Caco-2 (cell line): ENCODE measurements at regions not wholly inside any gene's neighbourhood (a gene's known extent, or its start where the extent isn't known, plus 50 kb on each side); places are given as distances from the start of the nearest gene placed in this dataset.

Experiments used
- BruUV-seq: library from RNA; stranded (reverse); fragments of 400-500 nt; replicated peaks from 2 replicates; lab custom pipeline; 2021; lab: Mats Ljungman, UMichigan
- CTCF ChIA-PET: fragments of 300-600 bp; sonication (Branson Sonifier 250); formaldehyde crosslinking; loops from one replicate; lab custom pipeline; 2022; ENCODE audit warnings: antibody characterized with exemption; lab: Charles Lee
- POLR2A ChIA-PET: fragments of 300-600 bp; sonication (Branson Sonifier 250); formaldehyde crosslinking; loops from one replicate; lab custom pipeline; 2022; ENCODE audit warnings: antibody characterized with exemption; lab: Charles Lee
- DNase-seq, 2 experiments: peaks; one replicate each; pipeline versions ENCODE4 v3.0.0 to v3.0.0-alpha.2; 2020 to 2022
- H3K27me3 ChIP-seq: replicated peaks from 2 replicates; pipeline ENCODE4 v1.6.0; 2011; ENCODE audit warnings: low read length; ENCODE audit not compliant: control insufficient read depth, insufficient read depth
- H3K36me3 ChIP-seq: 2 replicates; pipeline ENCODE4 v1.5.1; 2011; ENCODE audit warnings: low read length; ENCODE audit not compliant: control insufficient read depth, insufficient read depth
- H3K4me1 ChIP-seq: fragments of 250-450 bp; sonication (Bioruptor Pico); 2 replicates; pipeline ENCODE4 v1.5.1; 2020; ENCODE audit warnings: mild to moderate bottlenecking
- H3K4me3 ChIP-seq: 2 replicates; pipeline ENCODE4 v1.5.1; 2011; ENCODE audit warnings: low read depth, mild to moderate bottlenecking, control low read depth, low read length
- H3K9me3 ChIP-seq: fragments of 250-450 bp; sonication (Bioruptor Pico); 2 replicates; pipeline ENCODE4 v1.5.1; 2020; ENCODE audit warnings: mild to moderate bottlenecking, moderate library complexity
- H3K27ac Mint-ChIP-seq: one replicate; pipeline ENCODE4 v1.8.0; 2022; ENCODE audit warnings: mixed read lengths; ENCODE audit not compliant: unreplicated experiment
- H3K27me3 Mint-ChIP-seq: one replicate; pipeline ENCODE4 v1.8.0; 2022; ENCODE audit warnings: mixed read lengths; ENCODE audit not compliant: insufficient read depth, unreplicated experiment
- H3K36me3 Mint-ChIP-seq: one replicate; pipeline ENCODE4 v1.8.0; 2022; ENCODE audit warnings: mild to moderate bottlenecking, mixed read lengths; ENCODE audit not compliant: insufficient read depth, unreplicated experiment
- H3K4me1 Mint-ChIP-seq: one replicate; pipeline ENCODE4 v1.8.0; 2022; ENCODE audit warnings: low read depth, mixed read lengths; ENCODE audit not compliant: unreplicated experiment
- H3K4me3 Mint-ChIP-seq: one replicate; pipeline ENCODE4 v1.8.0; 2022; ENCODE audit warnings: mild to moderate bottlenecking, moderate library complexity, mixed read lengths; ENCODE audit not compliant: unreplicated experiment
- H3K9me3 Mint-ChIP-seq: one replicate; pipeline ENCODE4 v1.8.0; 2022; ENCODE audit warnings: mixed read lengths; ENCODE audit not compliant: unreplicated experiment
- intact Hi-C: fragments of 100-400 bp; cut with micrococcal nuclease; formaldehyde crosslinking; loops from one replicate; pipeline ENCODE4 v1.10.0; 2022; ENCODE audit not compliant: unreplicated experiment
- TF ChIP-seq, protein P1 (sequence below), 2 experiments: fragments of 200-600 bp in 1 of 2; IDR thresholded peaks; 1 replicate in 1 of 2; 2 replicates in 1 of 2; pipeline versions ENCODE4 v1.5.1 to v1.8.0; 2011 to 2022; ENCODE audit warnings: antibody characterized with exemption in 1 of 2, control low read depth in 1 of 2, inconsistent platforms in 1 of 2, low read depth in 1 of 2, low read length in 1 of 2, mild to moderate bottlenecking in 1 of 2, moderate library complexity in 1 of 2; ENCODE audit not compliant: insufficient read depth in 1 of 2, severe bottlenecking in 1 of 2, unreplicated experiment in 1 of 2

DNA sequence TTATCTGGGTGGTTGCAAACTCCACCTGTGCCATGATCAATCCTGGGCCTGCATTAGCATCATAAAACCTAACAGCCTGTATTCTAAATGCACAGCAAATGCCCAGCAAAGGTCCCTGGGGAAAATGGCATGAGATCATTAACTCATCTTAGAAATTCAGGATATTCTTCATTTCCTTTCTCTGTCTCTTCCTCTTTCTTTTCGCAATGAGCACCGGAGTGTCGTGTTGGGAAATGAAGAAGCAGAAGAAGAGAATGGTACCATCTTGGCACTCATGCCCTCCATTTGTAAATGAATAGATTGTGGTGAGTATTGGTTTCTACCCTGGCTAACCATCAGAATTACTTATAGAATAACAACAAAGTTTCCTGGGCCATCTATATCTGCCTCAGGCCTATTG is 193.6 kb downstream of the GALC start:
- TF ChIP-seq, protein P1, sequence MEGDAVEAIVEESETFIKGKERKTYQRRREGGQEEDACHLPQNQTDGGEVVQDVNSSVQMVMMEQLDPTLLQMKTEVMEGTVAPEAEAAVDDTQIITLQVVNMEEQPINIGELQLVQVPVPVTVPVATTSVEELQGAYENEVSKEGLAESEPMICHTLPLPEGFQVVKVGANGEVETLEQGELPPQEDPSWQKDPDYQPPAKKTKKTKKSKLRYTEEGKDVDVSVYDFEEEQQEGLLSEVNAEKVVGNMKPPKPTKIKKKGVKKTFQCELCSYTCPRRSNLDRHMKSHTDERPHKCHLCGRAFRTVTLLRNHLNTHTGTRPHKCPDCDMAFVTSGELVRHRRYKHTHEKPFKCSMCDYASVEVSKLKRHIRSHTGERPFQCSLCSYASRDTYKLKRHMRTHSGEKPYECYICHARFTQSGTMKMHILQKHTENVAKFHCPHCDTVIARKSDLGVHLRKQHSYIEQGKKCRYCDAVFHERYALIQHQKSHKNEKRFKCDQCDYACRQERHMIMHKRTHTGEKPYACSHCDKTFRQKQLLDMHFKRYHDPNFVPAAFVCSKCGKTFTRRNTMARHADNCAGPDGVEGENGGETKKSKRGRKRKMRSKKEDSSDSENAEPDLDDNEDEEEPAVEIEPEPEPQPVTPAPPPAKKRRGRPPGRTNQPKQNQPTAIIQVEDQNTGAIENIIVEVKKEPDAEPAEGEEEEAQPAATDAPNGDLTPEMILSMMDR (IDR thresholded peaks at IDR 0.05; ENCODE audit: insufficient read depth in 1 of 2, low read depth in 1 of 2, low read length in 1 of 2, severe bottlenecking in 1 of 2, unreplicated experiment in 1 of 2): no peak
- POLR2A ChIA-PET: no interaction called here
- CTCF ChIA-PET: no interaction called here
- Histone ChIP-seq H3K4me1 (no peaks in the 10 kb centered on the region), H3K27me3 (no peaks in the 10 kb centered on the region), H3K36me3 (no peaks in the 10 kb centered on the region), H3K9me3 (no peaks in the 10 kb centered on the region), H3K4me3 (no peak overlapping the region)
- no peaks in the 10 kb centered on the region for H3K36me3 Mint-ChIP-seq
- H3K4me1 Mint-ChIP-seq: no peaks in the 10 kb centered on the region
- no peaks in the 10 kb centered on the region for H3K9me3 Mint-ChIP-seq
- BruUV-seq: no TSS peak
- DNase-seq: no peak
- intact Hi-C loops: no loop called here
- H3K27me3 Mint-ChIP-seq: peaks cover 15% of the 10 kb centered on the region
- H3K4me3 Mint-ChIP-seq: no peak overlapping the region
- H3K27ac Mint-ChIP-seq: no peak overlapping the region

DNA sequence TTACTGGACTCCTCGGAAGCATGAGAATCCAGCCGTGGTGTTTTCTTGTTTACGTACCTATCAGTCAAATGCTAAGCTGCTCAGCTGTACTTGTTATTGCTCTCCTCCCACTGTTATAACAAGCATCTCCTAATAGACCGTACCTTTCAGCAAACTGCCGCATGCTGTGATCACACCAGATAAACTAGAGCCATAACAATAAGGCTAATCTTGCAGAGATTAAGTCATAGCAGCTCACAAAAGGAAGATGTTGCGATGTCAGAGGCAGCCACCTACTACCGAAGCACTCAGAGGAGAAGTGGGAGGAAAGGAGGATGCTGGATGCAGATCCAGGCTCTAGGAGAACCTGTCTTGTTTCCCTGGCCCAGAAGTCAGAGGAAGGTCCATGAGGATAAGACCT is 196.0 kb downstream of the GALC start:
- Histone ChIP-seq H3K36me3 (no peaks in the 10 kb centered on the region), H3K9me3 (no peaks in the 10 kb centered on the region), H3K4me1 (no peaks in the 10 kb centered on the region), H3K4me3 (no peak overlapping the region), H3K27me3 (no peaks in the 10 kb centered on the region)
- BruUV-seq: no TSS peak
- intact Hi-C loops: no loop called here
- TF ChIP-seq, protein P1 (IDR thresholded peaks at IDR 0.05; ENCODE audit: insufficient read depth in 1 of 2, low read depth in 1 of 2, low read length in 1 of 2, severe bottlenecking in 1 of 2, unreplicated experiment in 1 of 2): no peak
- ChIA-PET CTCF (no interaction called here), POLR2A (no interaction called here)
- peaks cover 18% of the 10 kb centered on the region for H3K27me3 Mint-ChIP-seq
- no peak overlapping the region for H3K4me3 Mint-ChIP-seq
- no peak overlapping the region for H3K27ac Mint-ChIP-seq
- H3K36me3 Mint-ChIP-seq: no peaks in the 10 kb centered on the region
- H3K9me3 Mint-ChIP-seq: no peaks in the 10 kb centered on the region
- H3K4me1 Mint-ChIP-seq: no peaks in the 10 kb centered on the region
- no peak for DNase-seq

DNA sequence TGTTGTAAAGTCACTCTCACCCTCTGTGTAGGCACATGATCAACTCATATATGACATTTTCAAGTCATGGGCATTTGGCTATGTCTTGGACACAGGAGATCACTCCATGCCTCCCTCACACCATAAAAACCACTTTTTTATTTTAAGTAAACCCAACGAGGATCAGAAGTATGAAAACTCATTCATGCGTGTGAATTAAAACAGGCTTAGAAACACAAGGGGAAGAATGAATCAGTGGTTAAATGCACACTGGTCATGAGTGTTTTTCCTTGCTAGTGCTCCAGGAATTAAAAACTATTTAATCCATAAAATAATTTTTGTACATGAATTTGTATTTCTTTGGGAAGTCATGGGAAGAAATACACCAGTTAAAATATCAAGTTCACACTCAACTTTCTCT is 198.4 kb downstream of the GALC start:
- no peak for DNase-seq
- CTCF ChIA-PET: no interaction called here
- no TSS peak for BruUV-seq
- POLR2A ChIA-PET: no interaction called here
- Histone ChIP-seq H3K27me3 (no peaks in the 10 kb centered on the region), H3K36me3 (no peaks in the 10 kb centered on the region), H3K4me1 (no peaks in the 10 kb centered on the region), H3K4me3 (no peak overlapping the region), H3K9me3 (no peaks in the 10 kb centered on the region)
- intact Hi-C loops: no loop called here
- TF ChIP-seq, protein P1 (IDR thresholded peaks at IDR 0.05; ENCODE audit: insufficient read depth in 1 of 2, low read depth in 1 of 2, low read length in 1 of 2, severe bottlenecking in 1 of 2, unreplicated experiment in 1 of 2): no peak
- Mint-ChIP-seq H3K4me1 (no peaks in the 10 kb centered on the region), H3K36me3 (no peaks in the 10 kb centered on the region), H3K27me3 (peaks cover 16% of the 10 kb centered on the region), H3K9me3 (no peaks in the 10 kb centered on the region), H3K27ac (no peak overlapping the region), H3K4me3 (no peak overlapping the region)
